ENCODE measurements at regions not wholly inside any gene's neighbourhood (a gene's known extent, or its start where the extent isn't known, plus 50 kb on each side); places are given as distances from the start of the nearest gene placed in this dataset.
"Not testable (repeated sequence)": the region's sequence is repeated elsewhere in the genome, so short reads cannot be mapped to it uniquely, and the experiment has no call there.

DNA sequence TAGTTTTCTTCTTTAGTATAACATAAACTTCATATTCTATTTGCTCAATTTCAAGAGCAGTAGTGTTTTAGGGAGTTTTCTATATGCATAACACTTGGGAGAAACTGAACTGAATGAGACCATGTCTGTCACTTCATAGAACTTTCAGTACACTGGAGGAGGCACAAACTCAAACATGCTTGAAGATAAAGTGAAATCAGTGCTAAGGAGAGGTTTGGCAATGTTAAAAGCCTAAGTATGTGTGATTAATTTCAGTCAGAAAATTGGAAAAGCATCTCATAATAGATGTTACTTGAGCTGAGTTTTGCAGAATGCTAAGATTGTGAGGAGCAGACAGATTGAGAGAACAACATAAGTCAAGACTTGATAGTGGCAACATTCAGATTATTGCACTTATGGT, 411.2 kb upstream of the HS3ST1 start:
- no peak overlapping the region for H3K27ac ChIP-seq (ENCODE audit: low read depth in 1 of 3, low read length in 2 of 3)
- FAIRE-seq: no peak

DNA sequence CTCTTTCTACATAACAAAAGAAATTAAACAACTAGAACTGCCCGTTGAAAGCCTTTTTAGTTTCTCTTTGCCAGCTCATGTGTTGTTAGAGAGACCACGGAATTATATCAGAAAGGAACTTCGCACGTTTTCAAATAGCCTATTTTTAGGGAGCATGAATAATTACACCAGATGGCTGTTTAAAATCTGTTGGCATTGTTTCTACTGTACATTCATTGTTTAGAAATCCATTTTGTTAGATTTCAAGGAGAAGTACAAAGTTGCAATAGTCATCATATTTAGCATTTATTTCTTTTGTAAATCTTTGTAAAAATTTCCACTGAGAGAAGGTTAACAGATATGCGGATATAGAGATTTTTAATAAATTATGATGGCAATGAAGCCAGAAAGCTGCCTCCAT, 403.0 kb upstream of the HS3ST1 start:
- DNase-seq (no peak), FAIRE-seq (no peak)
- Histone ChIP-seq H3K9me3 (ENCODE audit: control insufficient read depth in 2 of 2, insufficient read depth in 1 of 2, low read depth in 1 of 2, low read length in 1 of 2) (no peaks in the 10 kb centered on the region), H3K27me3 (ENCODE audit: control insufficient read depth in 3 of 3, insufficient read depth in 3 of 3, low read length in 3 of 3) (no peaks in the 10 kb centered on the region), H3K4me3 (ENCODE audit: low read depth in 1 of 3, low read length in 3 of 3) (no peak overlapping the region), H3K4me1 (ENCODE audit: control insufficient read depth in 3 of 3, insufficient read depth in 2 of 3, low read depth in 1 of 3, low read length in 2 of 3) (no peaks in the 10 kb centered on the region), H3K36me3 (ENCODE audit: control insufficient read depth in 3 of 3, insufficient read depth in 2 of 3, low read depth in 1 of 3, low read length in 3 of 3) (no peaks in the 10 kb centered on the region), H3K27ac (ENCODE audit: low read depth in 1 of 3, low read length in 2 of 3) (no peak overlapping the region)
- 52 to 71% (median 61%) methylated on average over 5 of the region's 5 CpGs for WGBS, 3 donors

More for the DNA sequence above, 411.2 kb upstream of the HS3ST1 start:
- Histone ChIP-seq H3K9me3 (ENCODE audit: control insufficient read depth in 2 of 2, insufficient read depth in 1 of 2, low read depth in 1 of 2, low read length in 1 of 2) (no peaks in the 10 kb centered on the region), H3K36me3 (ENCODE audit: control insufficient read depth in 3 of 3, insufficient read depth in 2 of 3, low read depth in 1 of 3, low read length in 3 of 3) (no peaks in the 10 kb centered on the region), H3K4me3 (ENCODE audit: low read depth in 1 of 3, low read length in 3 of 3) (no peak overlapping the region), H3K4me1 (ENCODE audit: control insufficient read depth in 3 of 3, insufficient read depth in 2 of 3, low read depth in 1 of 3, low read length in 2 of 3) (no peaks in the 10 kb centered on the region), H3K27me3 (ENCODE audit: control insufficient read depth in 3 of 3, insufficient read depth in 3 of 3, low read length in 3 of 3) (no peaks in the 10 kb centered on the region)
- DNase-seq: no peak

DNA sequence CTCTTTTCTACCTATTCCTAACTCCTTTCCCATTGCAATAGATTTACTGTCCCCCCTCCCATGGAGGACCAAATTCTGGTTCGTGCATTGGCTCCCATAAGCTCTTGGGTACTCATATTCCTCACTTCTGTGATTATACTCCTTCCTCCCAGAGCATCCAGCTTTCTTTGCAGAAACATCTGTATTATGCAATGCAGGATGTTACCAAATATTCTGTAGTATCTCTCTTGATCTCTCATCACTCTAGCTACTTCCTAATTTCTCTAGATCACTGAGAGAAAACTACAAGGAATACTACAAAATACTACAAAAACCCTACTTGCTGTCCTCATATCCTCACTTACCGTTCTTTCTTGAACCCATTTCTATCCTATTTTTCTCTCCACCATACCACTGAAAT, 395.9 kb upstream of the HS3ST1 start:
- 55 to 75% (median 57%) methylated on average over 2 of the region's 2 CpGs for WGBS, 3 donors
- no peak for DNase-seq
- no peaks in the 10 kb centered on the region for H3K36me3 ChIP-seq (ENCODE audit: control insufficient read depth in 3 of 3, insufficient read depth in 2 of 3, low read depth in 1 of 3, low read length in 3 of 3)
- H3K4me3 ChIP-seq (ENCODE audit: low read depth in 1 of 3, low read length in 3 of 3): no peak overlapping the region
- H3K9me3 ChIP-seq (ENCODE audit: control insufficient read depth in 2 of 2, insufficient read depth in 1 of 2, low read depth in 1 of 2, low read length in 1 of 2): peaks cover 0 to 2% of the 10 kb centered on the region in 2 donors
- no peak overlapping the region for H3K27ac ChIP-seq (ENCODE audit: low read depth in 1 of 3, low read length in 2 of 3)
- no peaks in the 10 kb centered on the region for H3K27me3 ChIP-seq (ENCODE audit: control insufficient read depth in 3 of 3, insufficient read depth in 3 of 3, low read length in 3 of 3)
- FAIRE-seq: no peak
- H3K4me1 ChIP-seq (ENCODE audit: control insufficient read depth in 3 of 3, insufficient read depth in 2 of 3, low read depth in 1 of 3, low read length in 2 of 3): no peaks in the 10 kb centered on the region

DNA sequence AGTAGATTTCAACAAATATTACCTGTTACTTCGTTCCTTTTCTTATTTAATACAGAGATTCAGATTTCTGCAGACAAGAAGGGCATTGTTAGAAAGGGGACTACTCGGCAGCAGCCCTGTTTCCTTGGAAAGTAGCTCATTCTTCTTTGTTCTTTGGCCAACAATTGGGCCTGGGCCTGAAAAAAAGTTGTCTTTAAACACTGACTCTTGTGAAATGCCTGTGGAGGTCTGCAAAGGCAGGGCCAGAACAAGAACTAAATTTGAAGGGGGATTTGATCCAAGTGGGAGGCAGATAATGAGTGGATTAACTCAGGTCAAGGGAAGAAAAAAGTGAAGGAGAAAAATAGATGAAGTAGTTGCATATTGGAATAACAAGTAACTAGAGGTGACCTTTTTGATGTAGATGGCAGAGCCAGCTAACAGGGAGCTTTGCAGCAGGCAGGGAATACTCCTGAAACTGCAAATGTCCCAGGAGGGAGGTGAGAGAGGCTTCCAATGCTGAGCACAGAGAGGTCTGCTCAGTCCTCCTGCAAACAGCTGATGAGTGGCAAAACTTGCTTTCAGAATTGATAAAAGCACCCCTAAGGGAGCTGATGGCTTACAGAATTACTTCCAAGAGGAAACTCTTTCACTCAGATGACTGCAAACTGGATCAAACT, 393.2 kb upstream of the HS3ST1 start:
- no peaks in the 10 kb centered on the region for H3K27me3 ChIP-seq (ENCODE audit: control insufficient read depth in 3 of 3, insufficient read depth in 3 of 3, low read length in 3 of 3)
- no peak for FAIRE-seq
- H3K4me3 ChIP-seq (ENCODE audit: low read depth in 1 of 3, low read length in 3 of 3): no peak overlapping the region
- no peaks in the 10 kb centered on the region for H3K4me1 ChIP-seq (ENCODE audit: control insufficient read depth in 3 of 3, insufficient read depth in 2 of 3, low read depth in 1 of 3, low read length in 2 of 3)
- H3K9me3 ChIP-seq (ENCODE audit: control insufficient read depth in 2 of 2, insufficient read depth in 1 of 2, low read depth in 1 of 2, low read length in 1 of 2): peaks cover 0 to 2% of the 10 kb centered on the region in 2 donors
- 11 to 42% (median 29%) methylated on average over 2 of the region's 2 CpGs for WGBS, 3 donors
- no peak for DNase-seq
- no peaks in the 10 kb centered on the region for H3K36me3 ChIP-seq (ENCODE audit: control insufficient read depth in 3 of 3, insufficient read depth in 2 of 3, low read depth in 1 of 3, low read length in 3 of 3)
- no peak overlapping the region for H3K27ac ChIP-seq (ENCODE audit: low read depth in 1 of 3, low read length in 2 of 3)

DNA sequence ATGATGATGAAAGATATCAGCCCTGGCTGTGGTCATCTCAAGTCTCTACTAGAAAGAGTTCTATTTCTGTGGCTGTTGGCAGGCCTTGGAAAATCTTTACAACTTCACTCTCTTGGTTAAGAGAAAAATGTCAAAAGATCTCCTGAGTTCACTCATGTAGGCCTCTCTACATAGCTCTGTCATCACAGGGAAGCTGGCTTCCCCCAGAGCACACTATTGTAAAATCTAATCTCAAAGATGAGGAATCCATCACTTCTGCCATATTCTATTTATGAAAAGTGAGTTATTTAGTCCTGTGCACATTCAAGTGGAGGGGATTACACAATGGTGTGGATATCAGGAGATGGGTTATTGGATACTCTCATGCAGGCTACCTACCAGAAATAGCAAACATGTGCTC, 388.4 kb upstream of the HS3ST1 start:
- no peaks in the 10 kb centered on the region for H3K36me3 ChIP-seq (ENCODE audit: control insufficient read depth in 3 of 3, insufficient read depth in 2 of 3, low read depth in 1 of 3, low read length in 3 of 3)
- FAIRE-seq (no peak), DNase-seq (no peak)
- no peaks in the 10 kb centered on the region for H3K27me3 ChIP-seq (ENCODE audit: control insufficient read depth in 3 of 3, insufficient read depth in 3 of 3, low read length in 3 of 3)
- H3K4me3 ChIP-seq (ENCODE audit: low read depth in 1 of 3, low read length in 3 of 3): no peak overlapping the region
- no peaks in the 10 kb centered on the region for H3K4me1 ChIP-seq (ENCODE audit: control insufficient read depth in 3 of 3, insufficient read depth in 2 of 3, low read depth in 1 of 3, low read length in 2 of 3)
- no peak overlapping the region for H3K27ac ChIP-seq (ENCODE audit: low read depth in 1 of 3, low read length in 2 of 3)
- no peaks in the 10 kb centered on the region for H3K9me3 ChIP-seq (ENCODE audit: control insufficient read depth in 2 of 2, insufficient read depth in 1 of 2, low read depth in 1 of 2, low read length in 1 of 2)

DNA sequence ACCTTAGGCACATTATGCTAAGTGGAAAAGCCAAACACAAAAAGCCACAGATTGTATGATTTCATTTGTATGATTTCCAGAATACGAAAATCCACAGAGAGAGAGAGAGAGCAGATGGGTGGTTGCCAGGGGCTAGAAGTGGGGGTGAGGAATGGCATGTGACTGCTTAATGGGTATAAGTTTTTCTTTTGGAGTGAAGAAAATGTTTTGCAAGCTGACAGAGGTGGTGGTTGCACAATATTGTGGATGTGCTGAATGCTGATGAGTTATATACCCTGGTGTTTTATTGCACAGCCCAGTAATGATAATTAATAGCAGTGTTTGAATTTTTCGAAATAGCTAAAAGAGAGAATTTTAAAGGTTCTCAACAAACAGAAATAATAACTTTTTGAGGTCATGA, 386.1 kb upstream of the HS3ST1 start:
- WGBS, 3 donors: 76 to 82% (median 81%) methylated on average over 2 of the region's 2 CpGs
- DNase-seq: no peak
- H3K4me3 ChIP-seq (ENCODE audit: low read depth in 1 of 3, low read length in 3 of 3): no peak overlapping the region
- H3K9me3 ChIP-seq (ENCODE audit: control insufficient read depth in 2 of 2, insufficient read depth in 1 of 2, low read depth in 1 of 2, low read length in 1 of 2): no peaks in the 10 kb centered on the region
- no peak for FAIRE-seq
- H3K4me1 ChIP-seq (ENCODE audit: control insufficient read depth in 3 of 3, insufficient read depth in 2 of 3, low read depth in 1 of 3, low read length in 2 of 3): no peaks in the 10 kb centered on the region
- H3K36me3 ChIP-seq (ENCODE audit: control insufficient read depth in 3 of 3, insufficient read depth in 2 of 3, low read depth in 1 of 3, low read length in 3 of 3): no peaks in the 10 kb centered on the region
- H3K27me3 ChIP-seq (ENCODE audit: control insufficient read depth in 3 of 3, insufficient read depth in 3 of 3, low read length in 3 of 3): no peaks in the 10 kb centered on the region
- H3K27ac ChIP-seq (ENCODE audit: low read depth in 1 of 3, low read length in 2 of 3): no peak overlapping the region

DNA sequence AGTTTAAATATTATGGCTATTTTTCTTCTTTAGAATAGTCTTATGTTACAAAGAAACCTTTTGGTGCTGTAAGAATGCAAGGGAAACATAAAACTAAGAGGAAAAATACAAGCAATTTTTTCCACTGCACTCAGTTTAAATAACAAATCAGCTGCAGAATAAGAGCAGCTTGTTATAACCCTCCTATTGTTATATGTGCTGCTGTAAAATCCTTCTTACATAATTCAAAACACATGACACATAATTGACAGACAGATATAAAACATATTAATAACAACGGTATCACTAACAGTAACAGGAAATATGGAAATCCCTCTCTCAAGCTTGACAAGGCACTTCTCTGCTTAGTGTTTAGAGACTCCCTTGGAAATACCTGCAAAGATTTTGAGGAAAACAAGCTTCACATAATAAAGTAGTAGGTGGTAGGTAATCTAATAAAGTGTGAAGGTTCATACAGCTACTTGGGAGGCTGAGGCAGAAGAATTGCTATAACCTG, 385.3 kb upstream of the HS3ST1 start:
- Histone ChIP-seq H3K36me3 (ENCODE audit: control insufficient read depth in 3 of 3, insufficient read depth in 2 of 3, low read depth in 1 of 3, low read length in 3 of 3) (no peaks in the 10 kb centered on the region), H3K27me3 (ENCODE audit: control insufficient read depth in 3 of 3, insufficient read depth in 3 of 3, low read length in 3 of 3) (no peaks in the 10 kb centered on the region), H3K9me3 (ENCODE audit: control insufficient read depth in 2 of 2, insufficient read depth in 1 of 2, low read depth in 1 of 2, low read length in 1 of 2) (no peaks in the 10 kb centered on the region), H3K27ac (ENCODE audit: low read depth in 1 of 3, low read length in 2 of 3) (no peak overlapping the region), H3K4me1 (ENCODE audit: control insufficient read depth in 3 of 3, insufficient read depth in 2 of 3, low read depth in 1 of 3, low read length in 2 of 3) (no peaks in the 10 kb centered on the region), H3K4me3 (ENCODE audit: low read depth in 1 of 3, low read length in 3 of 3) (no peak overlapping the region)
- FAIRE-seq (no peak), DNase-seq (no peak)
- 19 to 38% (median 19%) methylated on average over 1 of the region's 1 CpG for WGBS, 3 donors

DNA sequence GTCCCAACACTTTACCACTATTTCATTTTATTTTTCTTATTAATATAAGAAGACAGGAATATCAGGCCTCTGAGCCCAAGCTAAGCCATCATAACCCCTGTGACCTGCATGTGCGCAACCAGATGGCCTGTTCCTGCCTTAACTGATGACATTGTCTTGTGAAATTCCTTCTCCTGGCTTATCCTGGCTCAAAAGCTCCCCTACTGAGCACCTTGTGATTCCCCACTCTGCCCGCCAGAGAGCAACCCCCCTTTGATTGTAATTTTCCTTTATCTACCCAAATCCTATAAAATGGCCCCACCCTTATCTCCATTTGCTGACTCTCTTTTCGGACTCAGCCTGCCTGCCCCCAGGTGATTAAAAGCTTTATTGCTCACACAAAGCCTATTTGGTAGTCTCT, 382.8 kb upstream of the HS3ST1 start:
- H3K36me3 ChIP-seq (ENCODE audit: control insufficient read depth in 3 of 3, insufficient read depth in 2 of 3, low read depth in 1 of 3, low read length in 3 of 3); H3K4me3 ChIP-seq (ENCODE audit: low read depth in 1 of 3, low read length in 3 of 3); H3K9me3 ChIP-seq (ENCODE audit: control insufficient read depth in 2 of 2, insufficient read depth in 1 of 2, low read depth in 1 of 2, low read length in 1 of 2); H3K4me1 ChIP-seq (ENCODE audit: control insufficient read depth in 3 of 3, insufficient read depth in 2 of 3, low read depth in 1 of 3, low read length in 2 of 3); H3K27me3 ChIP-seq (ENCODE audit: control insufficient read depth in 3 of 3, insufficient read depth in 3 of 3, low read length in 3 of 3); DNase-seq; H3K27ac ChIP-seq (ENCODE audit: low read depth in 1 of 3, low read length in 2 of 3); FAIRE-seq: not testable (repeated sequence)
- WGBS, 3 donors: 77 to 85% (median 82%) methylated on average over 3 of the region's 3 CpGs

DNA sequence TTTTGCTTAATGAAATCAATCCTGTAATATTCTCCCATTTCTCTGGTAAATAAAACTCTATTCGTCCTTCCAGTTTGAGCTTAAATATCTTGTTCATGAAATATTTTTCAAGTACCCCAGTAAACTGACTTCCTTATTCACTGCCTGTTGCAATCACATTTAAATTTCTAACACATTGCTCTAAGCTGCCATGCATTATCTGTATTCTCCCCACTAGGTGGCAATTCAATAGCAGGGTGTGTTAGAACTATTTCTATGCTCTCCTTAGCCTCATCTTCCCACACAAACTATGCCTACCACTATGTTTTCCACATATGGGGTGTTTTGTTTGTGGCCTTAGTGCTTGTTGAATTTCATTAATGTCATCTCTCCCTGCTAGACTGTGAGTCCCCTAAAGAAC, 377.1 kb upstream of the HS3ST1 start:
- FAIRE-seq: peak; percentile 68
- Histone ChIP-seq H3K4me3 (ENCODE audit: low read depth in 1 of 3, low read length in 3 of 3) (no peak overlapping the region), H3K27me3 (ENCODE audit: control insufficient read depth in 3 of 3, insufficient read depth in 3 of 3, low read length in 3 of 3) (no peaks in the 10 kb centered on the region), H3K4me1 (ENCODE audit: control insufficient read depth in 3 of 3, insufficient read depth in 2 of 3, low read depth in 1 of 3, low read length in 2 of 3) (peaks cover 0 to 8% (median 0%) of the 10 kb centered on the region in 3 donors), H3K36me3 (ENCODE audit: control insufficient read depth in 3 of 3, insufficient read depth in 2 of 3, low read depth in 1 of 3, low read length in 3 of 3) (no peaks in the 10 kb centered on the region), H3K27ac (ENCODE audit: low read depth in 1 of 3, low read length in 2 of 3) (no peak overlapping the region), H3K9me3 (ENCODE audit: control insufficient read depth in 2 of 2, insufficient read depth in 1 of 2, low read depth in 1 of 2, low read length in 1 of 2) (peaks cover 0 to 4% of the 10 kb centered on the region in 2 donors)
- 25 to 48% (median 30%) methylated on average over 1 of the region's 1 CpG for WGBS, 3 donors
- peak; percentile 49 to 62 for DNase-seq

Data from small intestine (tissue), 7 donors.